Stimulated activated effector memory CD8-positive, alpha-beta T cell treated with anti-CD3 and anti-CD28 coated beads, Interleukin-12 subunit alpha, Interleukin-12 subunit beta, amount 100 ng/mL, for 72 hours (primary cell): ENCODE measurements at regions not wholly inside any gene's neighbourhood (a gene's known extent, or its start where the extent isn't known, plus 50 kb on each side); places are given as distances from the start of the nearest gene placed in this dataset.
A peak's percentile ranks its signal among the peaks of the same experiment; 100 is the strongest.

Source experiments
- ATAC-seq: fragments of 150-1000 bp; cut with Tn5 transposase; 2 replicates; pipeline ENCODE4 v1.10.0; 2021
- DNase-seq, 2 donors: peaks; one replicate each; pipeline ENCODE4 v3.0.0; 2021 to 2022; ENCODE audit warnings: low spot score in 2 of 2
- H3K27ac Mint-ChIP-seq: one replicate; pipeline ENCODE4 v1.8.0; 2022; ENCODE audit warnings: mild to moderate bottlenecking, mixed read lengths
- H3K36me3 Mint-ChIP-seq: one replicate; pipeline ENCODE4 v1.8.0; 2022; ENCODE audit warnings: mild to moderate bottlenecking, mixed read lengths
- H3K4me1 Mint-ChIP-seq: one replicate; pipeline ENCODE4 v1.8.0; 2022; ENCODE audit warnings: mixed read lengths
- H3K4me3 Mint-ChIP-seq: one replicate; pipeline ENCODE4 v1.8.0; 2022; ENCODE audit warnings: mild to moderate bottlenecking, mixed read lengths
- H3K9me3 Mint-ChIP-seq: one replicate; pipeline ENCODE4 v1.8.0; 2022; ENCODE audit warnings: mixed read lengths

DNA sequence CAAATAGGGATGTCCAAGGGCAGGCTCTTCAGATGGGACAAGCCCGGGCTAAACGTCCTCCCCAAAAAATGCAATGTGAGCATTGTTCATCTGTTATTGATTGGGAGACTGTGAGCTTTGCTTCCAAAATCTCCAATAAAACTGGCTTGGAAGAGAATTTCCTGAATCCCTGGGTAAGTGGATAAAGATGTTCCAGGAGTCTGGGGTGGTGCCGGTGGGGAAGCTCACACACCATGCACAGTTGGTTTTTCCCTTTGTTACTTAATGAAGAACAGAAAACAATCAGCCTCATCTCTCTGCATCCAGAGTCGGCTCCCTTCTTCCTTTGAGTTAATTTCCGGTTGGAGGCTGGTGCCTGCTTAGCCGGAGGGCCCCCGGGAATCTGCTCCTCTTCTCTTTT, 72.1 kb upstream of the ZBTB40 start:
- no peaks in the 10 kb centered on the region for H3K36me3 Mint-ChIP-seq
- no peak overlapping the region for H3K27ac Mint-ChIP-seq
- H3K4me3 Mint-ChIP-seq: no peak overlapping the region
- no peak for ATAC-seq
- no peak for DNase-seq
- H3K4me1 Mint-ChIP-seq: no peaks in the 10 kb centered on the region
- no peaks in the 10 kb centered on the region for H3K9me3 Mint-ChIP-seq

DNA sequence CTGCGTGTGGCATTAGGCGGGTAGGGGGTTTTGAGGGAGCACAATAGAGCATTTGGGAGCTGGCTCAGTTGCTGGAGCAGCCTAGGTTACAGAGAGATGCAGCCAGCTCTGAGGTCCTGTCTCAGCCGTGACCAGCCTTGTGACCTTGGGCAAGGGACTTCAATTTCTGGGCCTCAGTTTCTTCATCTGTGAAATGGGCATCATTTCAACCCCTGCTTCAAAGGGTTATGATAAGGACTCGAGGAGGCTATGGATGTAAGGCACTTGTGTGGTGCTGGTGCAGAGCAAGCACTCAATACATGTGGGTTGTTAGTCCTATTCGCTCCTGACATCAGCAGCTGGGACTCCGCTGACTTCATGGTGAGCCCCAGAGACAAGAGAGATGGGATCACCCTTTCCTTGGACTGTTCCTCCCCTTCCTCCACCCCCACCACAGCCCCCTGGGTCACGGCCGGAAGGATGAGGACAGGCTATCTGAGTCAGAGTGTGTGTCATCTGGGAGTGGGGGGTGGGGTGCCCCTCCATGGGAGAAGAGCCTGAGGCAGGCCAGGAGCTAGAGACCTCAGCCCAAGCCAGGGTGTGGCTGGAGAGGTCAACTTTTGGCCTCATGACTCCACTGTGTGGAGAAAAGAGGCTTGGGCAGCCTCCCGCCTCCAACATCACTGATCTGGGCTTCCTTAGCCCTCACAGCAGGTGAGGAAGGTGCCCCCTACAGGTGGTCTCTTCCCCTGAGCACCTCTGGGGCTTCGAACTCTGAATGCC, 71.4 kb upstream of the ZBTB40 start:
- Mint-ChIP-seq H3K4me3 (no peak overlapping the region), H3K36me3 (no peaks in the 10 kb centered on the region), H3K9me3 (no peaks in the 10 kb centered on the region), H3K4me1 (no peaks in the 10 kb centered on the region), H3K27ac (no peak overlapping the region)
- ATAC-seq: no peak
- DNase-seq: no peak

DNA sequence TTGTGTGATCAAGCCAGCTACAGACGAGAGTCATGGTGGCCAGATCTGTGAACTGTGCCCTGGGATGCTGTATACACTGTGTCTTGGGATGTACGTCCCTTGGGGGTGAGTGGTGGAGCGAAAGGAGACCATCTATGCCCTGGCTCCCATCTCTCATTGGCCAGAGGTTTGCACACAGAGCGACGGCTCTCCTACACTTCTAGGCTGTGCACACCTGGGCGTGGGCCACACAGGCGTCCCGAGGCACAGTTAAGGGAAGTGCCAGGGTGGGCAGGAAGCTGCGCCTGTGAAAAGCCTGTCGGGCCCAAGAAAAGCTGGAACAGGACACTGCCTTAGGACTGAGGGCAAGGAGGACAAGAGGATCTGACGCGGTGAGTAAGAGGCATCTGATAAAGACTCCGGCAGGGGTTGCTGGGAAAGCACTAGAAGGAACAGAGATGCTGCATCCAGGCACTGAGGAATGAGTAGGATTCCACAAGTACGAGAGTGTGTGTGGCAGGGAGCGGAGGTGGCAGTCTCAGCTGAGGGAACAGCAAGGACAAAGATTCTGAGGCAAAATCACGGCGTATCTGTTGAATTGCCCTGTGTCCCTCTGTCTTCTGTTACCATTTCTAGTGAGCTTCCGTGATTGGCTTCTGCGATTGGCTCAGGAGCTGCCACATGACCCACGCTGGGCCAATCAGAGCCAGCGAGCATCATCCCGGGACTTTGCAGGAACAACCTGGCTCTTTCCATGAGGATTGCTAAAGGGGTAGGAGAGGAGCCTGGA, 67.9 kb upstream of the ZBTB40 start:
- no peak for ATAC-seq
- Mint-ChIP-seq H3K4me3 (no peak overlapping the region), H3K9me3 (no peaks in the 10 kb centered on the region), H3K4me1 (no peaks in the 10 kb centered on the region), H3K36me3 (no peaks in the 10 kb centered on the region), H3K27ac (no peak overlapping the region)
- DNase-seq: no peak

DNA sequence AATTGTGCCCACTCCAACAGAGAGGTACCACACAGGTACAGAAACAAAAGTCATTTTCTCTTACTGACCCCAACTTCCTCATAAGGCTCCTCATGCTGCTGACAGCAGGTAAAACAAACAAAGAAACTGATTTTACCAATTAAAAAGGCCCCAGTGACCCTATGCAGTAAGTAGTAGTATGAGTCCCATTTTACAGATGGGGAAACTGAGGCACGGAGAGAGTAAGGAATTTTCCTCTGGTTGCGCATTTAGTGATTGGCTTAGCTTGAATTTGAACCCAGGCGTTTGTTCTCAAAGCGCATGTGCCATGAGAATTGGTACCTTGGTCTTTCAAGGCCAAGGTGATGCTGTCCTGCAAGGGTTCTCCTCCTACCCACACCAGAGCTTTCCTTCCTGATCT, 66.1 kb upstream of the ZBTB40 start:
- ATAC-seq (no peak), DNase-seq (no peak)
- Mint-ChIP-seq H3K4me3 (no peak overlapping the region), H3K27ac (no peak overlapping the region), H3K4me1 (no peaks in the 10 kb centered on the region), H3K9me3 (no peaks in the 10 kb centered on the region), H3K36me3 (no peaks in the 10 kb centered on the region)

DNA sequence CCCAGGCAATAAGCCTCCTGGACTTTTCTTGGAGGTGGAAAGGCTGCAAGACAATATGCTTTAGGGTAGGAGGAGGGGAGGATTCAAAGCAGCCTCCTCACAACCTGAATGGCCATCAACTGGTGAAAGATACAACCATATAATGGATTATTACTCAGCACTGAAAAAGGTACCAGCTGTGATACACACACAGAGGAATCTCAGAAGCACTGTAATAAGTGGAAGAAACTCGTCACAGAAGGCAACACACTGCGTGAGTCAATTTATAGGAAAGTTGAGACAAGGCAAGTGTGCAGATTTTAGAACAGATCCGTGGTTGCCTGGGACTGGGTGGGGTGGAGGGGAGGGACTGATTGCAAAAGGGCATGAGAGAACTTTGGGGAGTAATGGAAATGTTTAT, 64.9 kb upstream of the ZBTB40 start:
- Mint-ChIP-seq H3K36me3 (no peaks in the 10 kb centered on the region), H3K4me3 (no peak overlapping the region), H3K27ac (no peak overlapping the region), H3K9me3 (no peaks in the 10 kb centered on the region), H3K4me1 (no peaks in the 10 kb centered on the region)
- no peak for DNase-seq
- ATAC-seq: no peak

DNA sequence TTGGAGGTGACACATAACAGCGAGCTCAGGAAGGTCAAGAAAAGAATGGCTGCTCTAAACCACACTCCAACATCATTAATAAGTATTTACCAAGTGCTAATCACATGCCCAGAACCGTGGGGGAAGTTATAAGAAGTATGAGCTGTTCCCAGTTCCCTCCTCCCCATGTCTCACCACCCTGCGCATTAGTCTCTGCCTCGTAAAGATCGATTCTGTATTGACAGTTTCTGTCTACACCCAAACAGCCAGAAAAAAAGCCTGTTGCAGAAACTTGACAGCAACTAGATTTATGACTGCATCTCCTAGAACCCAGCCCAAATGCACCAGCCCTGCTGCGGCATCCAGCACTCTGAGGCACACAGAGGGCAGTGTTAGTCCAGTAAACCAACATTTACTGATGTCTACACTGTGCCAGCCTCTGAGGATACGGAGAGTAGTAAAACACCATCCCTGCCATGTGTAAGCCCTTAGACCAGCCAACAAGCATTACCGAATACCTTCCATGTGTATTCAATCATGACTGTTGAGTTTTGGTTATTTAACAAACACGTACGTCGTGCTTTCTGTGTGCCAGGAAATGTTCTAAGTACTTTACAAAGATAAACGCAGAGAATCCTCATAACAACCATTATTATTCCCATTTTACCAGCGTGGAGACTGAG, 63.6 kb upstream of the ZBTB40 start:
- H3K4me3 Mint-ChIP-seq: no peak overlapping the region
- DNase-seq (no peak), ATAC-seq (no peak)
- H3K9me3 Mint-ChIP-seq: no peaks in the 10 kb centered on the region
- H3K4me1 Mint-ChIP-seq: no peaks in the 10 kb centered on the region
- H3K27ac Mint-ChIP-seq: no peak overlapping the region
- no peaks in the 10 kb centered on the region for H3K36me3 Mint-ChIP-seq

DNA sequence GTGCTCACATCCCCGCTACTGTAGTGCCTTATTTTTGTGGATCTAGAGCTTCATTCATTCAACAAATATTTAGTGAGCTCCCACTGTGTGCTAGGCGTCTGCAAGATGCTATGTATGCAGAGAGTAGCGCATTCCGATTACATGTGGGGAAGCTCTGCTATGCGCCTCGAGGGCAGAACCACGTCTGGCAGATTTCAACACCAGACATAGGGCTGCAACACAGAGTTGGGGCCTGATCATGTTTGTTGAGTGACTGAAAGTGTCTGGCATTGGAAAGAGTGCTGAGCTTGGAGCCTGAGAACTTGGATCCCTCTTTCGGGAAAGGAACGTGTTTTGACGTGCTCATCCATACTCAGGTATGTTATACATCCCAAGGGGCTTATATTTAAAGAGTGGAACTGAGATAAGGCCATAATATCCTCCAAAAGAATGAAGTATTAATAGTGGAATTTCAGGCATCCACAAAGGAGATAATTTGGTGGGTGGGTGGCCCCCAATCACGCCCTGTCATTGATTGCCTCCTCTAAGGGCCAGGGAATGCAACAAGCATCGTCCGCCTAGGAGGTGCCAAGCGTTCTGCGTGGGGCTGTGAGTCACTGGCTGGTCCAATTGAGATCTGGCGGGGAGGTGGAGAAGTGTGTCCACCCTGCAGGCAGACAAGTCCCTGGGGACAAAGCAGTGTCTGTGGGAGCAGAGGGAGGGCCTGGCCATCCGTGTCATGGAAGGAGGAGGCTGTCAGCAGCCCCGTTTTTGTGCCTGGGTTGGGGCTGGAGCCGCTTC, 62.8 kb upstream of the ZBTB40 start:
- no peak overlapping the region for H3K4me3 Mint-ChIP-seq
- no peaks in the 10 kb centered on the region for H3K9me3 Mint-ChIP-seq
- no peaks in the 10 kb centered on the region for H3K36me3 Mint-ChIP-seq
- H3K27ac Mint-ChIP-seq: no peak overlapping the region
- DNase-seq: no peak
- no peak for ATAC-seq
- H3K4me1 Mint-ChIP-seq: no peaks in the 10 kb centered on the region

DNA sequence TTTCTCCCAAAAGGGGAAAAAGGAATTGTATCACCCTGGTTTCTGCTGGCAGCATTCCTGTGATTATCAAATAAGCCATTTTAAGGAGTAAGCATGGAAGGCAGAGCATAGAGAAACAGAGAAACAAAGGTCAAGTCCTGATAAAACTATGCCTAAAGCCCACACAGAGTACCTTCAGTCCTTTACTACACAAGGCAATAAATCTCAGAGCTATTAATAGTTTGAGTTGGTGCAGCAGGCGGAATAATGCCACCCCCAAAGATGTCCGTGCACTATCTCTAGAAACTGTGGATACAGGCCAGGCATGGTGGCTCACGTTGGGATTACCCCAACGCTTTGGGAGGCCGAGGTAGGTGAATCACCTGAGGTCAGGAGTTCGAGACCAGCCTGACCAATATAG, 58.1 kb upstream of the ZBTB40 start:
- ATAC-seq: no peak
- no peaks in the 10 kb centered on the region for H3K36me3 Mint-ChIP-seq
- peaks cover 6% of the 10 kb centered on the region for H3K4me1 Mint-ChIP-seq
- no peak for DNase-seq
- no peaks in the 10 kb centered on the region for H3K9me3 Mint-ChIP-seq
- H3K4me3 Mint-ChIP-seq: no peak overlapping the region
- no peak overlapping the region for H3K27ac Mint-ChIP-seq

DNA sequence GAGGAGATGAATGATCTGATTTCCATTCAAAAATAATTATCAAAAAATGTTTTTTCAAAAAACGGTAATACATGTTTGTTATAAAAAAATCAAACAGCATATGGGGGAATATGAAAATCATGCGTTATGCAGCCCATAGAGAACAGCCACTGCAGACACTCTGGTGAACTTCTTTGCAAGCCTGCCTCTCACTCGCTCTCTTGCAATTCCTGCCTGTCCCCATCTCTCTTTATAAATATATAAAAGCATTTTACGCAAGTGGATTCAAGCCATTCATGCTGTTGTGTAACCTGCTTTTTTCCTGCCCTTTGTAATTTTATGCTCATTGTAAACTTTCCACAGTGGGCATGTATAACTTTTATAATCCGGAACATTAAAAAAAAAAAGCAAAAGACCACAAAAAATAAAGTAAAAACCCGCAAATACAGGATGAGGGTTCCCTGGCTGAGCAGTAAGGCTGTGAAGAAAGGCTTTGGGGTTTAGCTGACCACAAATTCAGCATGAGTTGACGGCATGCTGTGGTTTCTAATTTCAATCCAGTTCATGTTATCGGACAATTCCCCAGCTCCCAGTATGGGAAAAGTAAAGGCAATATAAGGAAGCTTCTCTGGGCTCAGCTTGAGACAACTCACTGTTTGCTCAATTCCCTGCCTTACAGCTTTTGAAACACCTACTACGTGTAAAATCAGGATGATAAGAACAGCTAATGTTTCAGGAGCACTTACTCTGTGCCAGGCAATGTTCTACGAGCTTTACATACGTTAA, 52.8 kb upstream of the ZBTB40 start:
- no peak for DNase-seq
- Mint-ChIP-seq H3K9me3 (no peaks in the 10 kb centered on the region), H3K4me3 (no peak overlapping the region), H3K27ac (peak overlapping the region; percentile 15), H3K4me1 (peaks cover 6% of the 10 kb centered on the region), H3K36me3 (no peaks in the 10 kb centered on the region)
- no peak for ATAC-seq

DNA sequence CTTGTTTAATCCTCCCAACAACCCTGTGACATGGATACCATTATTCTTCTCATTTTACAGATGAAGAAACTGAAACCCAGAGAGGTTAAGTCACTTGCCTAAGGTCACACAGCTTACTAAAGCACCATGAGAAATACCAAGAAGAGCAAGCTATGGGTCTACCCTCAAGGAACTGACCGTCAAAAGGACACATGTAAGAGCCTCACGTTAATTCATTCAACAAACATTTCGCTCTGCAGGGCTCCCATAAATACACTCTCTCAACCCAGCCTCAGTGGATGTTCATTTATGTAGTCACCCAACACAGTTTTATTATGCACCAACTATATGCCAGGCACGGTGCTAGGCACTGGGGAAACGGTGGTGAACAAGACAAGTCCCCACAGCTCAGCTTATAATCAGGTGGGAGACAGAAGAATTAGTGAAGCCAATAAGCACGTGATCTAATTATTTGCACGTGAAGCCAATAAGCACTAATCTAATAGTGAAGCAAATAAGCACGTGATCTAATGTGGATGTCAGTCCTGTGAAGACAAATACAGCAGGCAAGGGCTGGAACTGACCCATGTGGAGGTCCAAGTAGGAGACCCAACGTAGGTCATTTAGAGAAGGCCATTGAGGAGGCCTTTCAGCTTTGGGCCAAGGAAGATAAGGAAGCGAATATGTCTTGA, 52.1 kb upstream of the ZBTB40 start:
- Mint-ChIP-seq H3K36me3 (no peaks in the 10 kb centered on the region), H3K9me3 (no peaks in the 10 kb centered on the region), H3K4me1 (peaks cover 6% of the 10 kb centered on the region), H3K27ac (no peak overlapping the region), H3K4me3 (no peak overlapping the region)
- DNase-seq (no peak), ATAC-seq (no peak)
